WTC11 (cell line): ENCODE measurements at regions not wholly inside any gene's neighbourhood (a gene's known extent, or its start where the extent isn't known, plus 50 kb on each side); places are given as distances from the start of the nearest gene placed in this dataset.

Experiments used
- ATAC-seq: fragments of 200-7000 bp; cut with Tn5 transposase; 2 replicates; pipeline ENCODE4 v1.10.0; 2021; ENCODE audit warnings: mild to moderate bottlenecking, moderate library complexity
- CTCF ChIA-PET: fragments of 300-600 bp; sonication (Branson Sonifier 250); formaldehyde crosslinking; loops from one replicate; lab custom pipeline; 2021; ENCODE audit warnings: antibody characterized with exemption; lab: Charles Lee
- POLR2A ChIA-PET: fragments of 350-600 bp; sonication (Branson Sonifier 250); formaldehyde crosslinking; loops from one replicate; lab custom pipeline; 2021; ENCODE audit warnings: antibody characterized with exemption; lab: Charles Lee
- DNase-seq: peaks from one replicate; pipeline ENCODE4 v3.0.0; 2021; ENCODE audit warnings: low spot score
- H3K27ac Mint-ChIP-seq: 2 replicates; pipeline ENCODE4 v1.8.0; 2021; ENCODE audit warnings: mixed read lengths
- H3K27me3 Mint-ChIP-seq: 2 replicates; pipeline ENCODE4 v1.8.0; 2021; ENCODE audit warnings: low read depth, mild to moderate bottlenecking, moderate library complexity, mixed read lengths
- H3K36me3 Mint-ChIP-seq: 2 replicates; pipeline ENCODE4 v1.8.0; 2021; ENCODE audit warnings: mixed read lengths
- H3K4me1 Mint-ChIP-seq: 2 replicates; pipeline ENCODE4 v1.8.0; 2022; ENCODE audit warnings: mixed read lengths
- H3K4me3 Mint-ChIP-seq: 2 replicates; pipeline ENCODE4 v1.8.0; 2021; ENCODE audit warnings: mild to moderate bottlenecking, moderate library complexity, mixed read lengths
- H3K9me3 Mint-ChIP-seq: 2 replicates; pipeline ENCODE4 v1.8.0; 2021; ENCODE audit warnings: mixed read lengths
- ATF1 ChIP-seq: sonication (generic); formaldehyde crosslinking; IDR thresholded peaks from 2 replicates; pipeline ENCODE4 v1.8.1; 2023; ENCODE audit warnings: mild to moderate bottlenecking, moderate library complexity, missing genetic modification reagents
- ATF6 ChIP-seq: sonication (generic); formaldehyde crosslinking; IDR thresholded peaks from 2 replicates; pipeline ENCODE4 v1.8.1; 2023; ENCODE audit warnings: mild to moderate bottlenecking, missing genetic modification reagents
- EMX1 ChIP-seq: fragments of 250-450 bp; sonication (Bioruptor Pico); IDR thresholded peaks from 2 replicates; pipeline ENCODE4 v1.8.0; 2021; ENCODE audit warnings: mild to moderate bottlenecking
- FOXP1 ChIP-seq: sonication (generic); formaldehyde crosslinking; IDR thresholded peaks from 2 replicates; pipeline ENCODE4 v1.8.0; 2022; ENCODE audit warnings: missing genetic modification reagents, mild to moderate bottlenecking, moderate library complexity, borderline replicate concordance
- GABPB1 ChIP-seq: sonication (generic); formaldehyde crosslinking; IDR thresholded peaks from 2 replicates; pipeline ENCODE4 v1.8.1; 2023; ENCODE audit warnings: mild to moderate bottlenecking, missing genetic modification reagents
- HMGXB4 ChIP-seq: sonication (generic); formaldehyde crosslinking; IDR thresholded peaks from 2 replicates; pipeline ENCODE4 v1.8.1; 2023; ENCODE audit warnings: mild to moderate bottlenecking, moderate library complexity, missing genetic modification reagents
- NFYB ChIP-seq: sonication (generic); formaldehyde crosslinking; conservative IDR thresholded peaks from 2 replicates; pipeline ENCODE4 v1.8.0; 2022; ENCODE audit warnings: low read depth, missing genetic modification reagents
- NR1H2 ChIP-seq: sonication (generic); formaldehyde crosslinking; IDR thresholded peaks from 2 replicates; pipeline ENCODE4 v1.9.0; 2021; ENCODE audit warnings: mild to moderate bottlenecking, moderate library complexity, missing genetic modification reagents
- OVOL2 ChIP-seq: fragments of 250-450 bp; sonication (Bioruptor Pico); IDR thresholded peaks from 2 replicates; pipeline ENCODE4 v1.9.0; 2021; ENCODE audit warnings: mild to moderate bottlenecking, borderline replicate concordance
- RORB ChIP-seq: fragments of 250-450 bp; sonication (Bioruptor Pico); IDR thresholded peaks from 2 replicates; pipeline ENCODE4 v1.9.0; 2021; ENCODE audit warnings: mild to moderate bottlenecking
- SOX15 ChIP-seq: fragments of 250-450 bp; sonication (Bioruptor Pico); IDR thresholded peaks from 2 replicates; pipeline ENCODE4 v1.9.0; 2021; ENCODE audit warnings: mild to moderate bottlenecking
- USF2 ChIP-seq: sonication (generic); formaldehyde crosslinking; IDR thresholded peaks from 2 replicates; pipeline ENCODE4 v1.8.1; 2023; ENCODE audit warnings: mild to moderate bottlenecking, missing genetic modification reagents, moderate library complexity
- ZMAT4 ChIP-seq: fragments of 250-450 bp; sonication (Bioruptor Pico); IDR thresholded peaks from 2 replicates; pipeline ENCODE4 v1.9.0; 2021; ENCODE audit warnings: mild to moderate bottlenecking
- ZNF423 ChIP-seq: fragments of 250-450 bp; sonication (Bioruptor Pico); IDR thresholded peaks from 2 replicates; pipeline ENCODE4 v2.1.2; 2022; ENCODE audit warnings: mild to moderate bottlenecking, moderate library complexity
- ZSCAN18 ChIP-seq: fragments of 250-450 bp; sonication (Bioruptor Pico); IDR thresholded peaks from 2 replicates; pipeline ENCODE4 v2.1.2; 2022; ENCODE audit warnings: mild to moderate bottlenecking, moderate library complexity
- TF ChIP-seq, protein P1 (sequence below): fragments of 250-450 bp; sonication (Bioruptor Pico); IDR thresholded peaks from 2 replicates; pipeline ENCODE4 v1.9.0; 2021; ENCODE audit warnings: mild to moderate bottlenecking, borderline replicate concordance
- TF ChIP-seq, protein P2 (sequence below): fragments of 200-600 bp; IDR thresholded peaks from 2 replicates; pipeline ENCODE4 v1.8.0; 2022; ENCODE audit warnings: antibody characterized with exemption

DNA sequence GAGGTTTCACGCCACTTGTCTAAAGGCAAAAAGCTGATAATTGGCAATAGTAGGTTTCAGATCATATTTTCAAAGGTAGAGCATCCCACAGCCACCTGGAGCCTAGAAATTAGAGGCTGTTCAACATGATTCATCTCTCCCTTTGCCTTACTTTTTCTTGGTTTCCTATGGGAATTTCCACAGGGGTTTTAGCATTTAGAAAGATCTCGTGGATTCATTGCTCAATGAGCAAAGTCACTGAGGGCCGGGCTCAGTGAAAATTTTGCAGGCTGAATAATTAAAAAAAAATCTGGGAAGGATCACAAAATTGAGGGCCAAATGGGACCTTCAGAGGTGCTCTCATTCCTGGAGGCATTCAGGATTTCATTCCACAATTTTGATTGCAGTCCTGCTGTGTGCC lies 137.1 kb downstream of the VAPA start:
- Mint-ChIP-seq H3K4me3 (no peak overlapping the region), H3K27ac (no peak overlapping the region), H3K36me3 (no peaks in the 10 kb centered on the region), H3K27me3 (no peaks in the 10 kb centered on the region), H3K9me3 (no peaks in the 10 kb centered on the region), H3K4me1 (no peaks in the 10 kb centered on the region)
- POLR2A ChIA-PET, result no interaction called here
- CTCF ChIA-PET, result no interaction called here
- ATAC-seq, result no peak
- no peak for TF ChIP-seq ATF1 (CRISPR knock-in tag)
- no peak for TF ChIP-seq ZMAT4
- no peak for TF ChIP-seq ZSCAN18 (CRISPR knock-in tag)
- no peak for TF ChIP-seq ZNF423
- no peak for TF ChIP-seq RORB (CRISPR knock-in tag)
- no peak for TF ChIP-seq EMX1
- no peak for TF ChIP-seq USF2
- no peak for TF ChIP-seq ATF6 (CRISPR knock-in tag)
- DNase-seq, result no peak

GRCh38 chr18:10051877-10052631 lies 138.2 kb downstream of the VAPA start:
- H3K4me3 Mint-ChIP-seq, result no peak overlapping the region
- CTCF ChIA-PET, result no interaction called here
- TF ChIP-seq HMGXB4 (no peak), ATF6 (CRISPR knock-in tag) (no peak), NFYB (no peak), SOX15 (CRISPR knock-in tag) (no peak), OVOL2 (CRISPR knock-in tag) (no peak), FOXP1 (CRISPR knock-in tag) (no peak), GABPB1 (CRISPR knock-in tag) (no peak), NR1H2 (no peak)
- TF ChIP-seq, protein P1, sequence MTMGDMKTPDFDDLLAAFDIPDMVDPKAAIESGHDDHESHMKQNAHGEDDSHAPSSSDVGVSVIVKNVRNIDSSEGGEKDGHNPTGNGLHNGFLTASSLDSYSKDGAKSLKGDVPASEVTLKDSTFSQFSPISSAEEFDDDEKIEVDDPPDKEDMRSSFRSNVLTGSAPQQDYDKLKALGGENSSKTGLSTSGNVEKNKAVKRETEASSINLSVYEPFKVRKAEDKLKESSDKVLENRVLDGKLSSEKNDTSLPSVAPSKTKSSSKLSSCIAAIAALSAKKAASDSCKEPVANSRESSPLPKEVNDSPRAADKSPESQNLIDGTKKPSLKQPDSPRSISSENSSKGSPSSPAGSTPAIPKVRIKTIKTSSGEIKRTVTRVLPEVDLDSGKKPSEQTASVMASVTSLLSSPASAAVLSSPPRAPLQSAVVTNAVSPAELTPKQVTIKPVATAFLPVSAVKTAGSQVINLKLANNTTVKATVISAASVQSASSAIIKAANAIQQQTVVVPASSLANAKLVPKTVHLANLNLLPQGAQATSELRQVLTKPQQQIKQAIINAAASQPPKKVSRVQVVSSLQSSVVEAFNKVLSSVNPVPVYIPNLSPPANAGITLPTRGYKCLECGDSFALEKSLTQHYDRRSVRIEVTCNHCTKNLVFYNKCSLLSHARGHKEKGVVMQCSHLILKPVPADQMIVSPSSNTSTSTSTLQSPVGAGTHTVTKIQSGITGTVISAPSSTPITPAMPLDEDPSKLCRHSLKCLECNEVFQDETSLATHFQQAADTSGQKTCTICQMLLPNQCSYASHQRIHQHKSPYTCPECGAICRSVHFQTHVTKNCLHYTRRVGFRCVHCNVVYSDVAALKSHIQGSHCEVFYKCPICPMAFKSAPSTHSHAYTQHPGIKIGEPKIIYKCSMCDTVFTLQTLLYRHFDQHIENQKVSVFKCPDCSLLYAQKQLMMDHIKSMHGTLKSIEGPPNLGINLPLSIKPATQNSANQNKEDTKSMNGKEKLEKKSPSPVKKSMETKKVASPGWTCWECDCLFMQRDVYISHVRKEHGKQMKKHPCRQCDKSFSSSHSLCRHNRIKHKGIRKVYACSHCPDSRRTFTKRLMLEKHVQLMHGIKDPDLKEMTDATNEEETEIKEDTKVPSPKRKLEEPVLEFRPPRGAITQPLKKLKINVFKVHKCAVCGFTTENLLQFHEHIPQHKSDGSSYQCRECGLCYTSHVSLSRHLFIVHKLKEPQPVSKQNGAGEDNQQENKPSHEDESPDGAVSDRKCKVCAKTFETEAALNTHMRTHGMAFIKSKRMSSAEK (CRISPR knock-in tag), result no peak
- TF ChIP-seq, protein P2, sequence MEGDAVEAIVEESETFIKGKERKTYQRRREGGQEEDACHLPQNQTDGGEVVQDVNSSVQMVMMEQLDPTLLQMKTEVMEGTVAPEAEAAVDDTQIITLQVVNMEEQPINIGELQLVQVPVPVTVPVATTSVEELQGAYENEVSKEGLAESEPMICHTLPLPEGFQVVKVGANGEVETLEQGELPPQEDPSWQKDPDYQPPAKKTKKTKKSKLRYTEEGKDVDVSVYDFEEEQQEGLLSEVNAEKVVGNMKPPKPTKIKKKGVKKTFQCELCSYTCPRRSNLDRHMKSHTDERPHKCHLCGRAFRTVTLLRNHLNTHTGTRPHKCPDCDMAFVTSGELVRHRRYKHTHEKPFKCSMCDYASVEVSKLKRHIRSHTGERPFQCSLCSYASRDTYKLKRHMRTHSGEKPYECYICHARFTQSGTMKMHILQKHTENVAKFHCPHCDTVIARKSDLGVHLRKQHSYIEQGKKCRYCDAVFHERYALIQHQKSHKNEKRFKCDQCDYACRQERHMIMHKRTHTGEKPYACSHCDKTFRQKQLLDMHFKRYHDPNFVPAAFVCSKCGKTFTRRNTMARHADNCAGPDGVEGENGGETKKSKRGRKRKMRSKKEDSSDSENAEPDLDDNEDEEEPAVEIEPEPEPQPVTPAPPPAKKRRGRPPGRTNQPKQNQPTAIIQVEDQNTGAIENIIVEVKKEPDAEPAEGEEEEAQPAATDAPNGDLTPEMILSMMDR, result no peak

More at GRCh38 chr18:10051877-10052631, 138.2 kb downstream of the VAPA start:
- Mint-ChIP-seq H3K27me3 (no peaks in the 10 kb centered on the region), H3K36me3 (no peaks in the 10 kb centered on the region), H3K4me1 (no peaks in the 10 kb centered on the region), H3K27ac (no peak overlapping the region), H3K9me3 (no peaks in the 10 kb centered on the region)
- POLR2A ChIA-PET, result interaction anchor here (0.6 kb wide), 1 partner anchor 15 kb away, joined by 3 read pairs; no protein-coding TSS in a partner anchor
- no peak for DNase-seq
- no peak for ATAC-seq
